Heart right ventricle (tissue), 16 donors: ENCODE measurements at regions not wholly inside any gene's neighbourhood (a gene's known extent, or its start where the extent isn't known, plus 50 kb on each side); places are given as distances from the start of the nearest gene placed in this dataset.
"Not testable (repeated sequence)": the region's sequence is repeated elsewhere in the genome, so short reads cannot be mapped to it uniquely, and the experiment has no call there.

ENCODE experiments used
- ATAC-seq, 8 donors: fragments of 200-7000 bp; cut with Tn5 transposase; one replicate each; pipeline ENCODE4 v1.9.1; 2020; ENCODE audit warnings: mild to moderate bottlenecking in 8 of 8, moderate library complexity in 8 of 8, moderate number of reproducible peaks in 1 of 8
- DNase-seq, 2 donors: peaks; one replicate each; pipeline ENCODE4 v3.0.0-alpha.2; 2020
- H3K27ac ChIP-seq, 10 donors: fragments of 200-600 bp; sonication (generic) in 2 of 10; one replicate each; pipeline versions ENCODE4 v1.5.0 to v1.8.0; 2020 to 2022; ENCODE audit warnings: mild to moderate bottlenecking in 3 of 10
- H3K27me3 ChIP-seq, 7 donors: fragments of 200-600 bp; one replicate each; pipeline ENCODE4 v1.8.0; 2021 to 2022; ENCODE audit warnings: mild to moderate bottlenecking in 2 of 7
- H3K36me3 ChIP-seq, 9 donors: fragments of 200-600 bp; sonication (generic) in 1 of 9; one replicate each; pipeline versions ENCODE4 v1.5.0 to v1.8.0; 2020 to 2022; ENCODE audit warnings: mild to moderate bottlenecking in 2 of 9
- H3K4me1 ChIP-seq, 9 donors: fragments of 200-600 bp; sonication (generic) in 1 of 9; one replicate each; pipeline versions ENCODE4 v1.5.0 to v1.8.0; 2020 to 2022; ENCODE audit warnings: mild to moderate bottlenecking in 4 of 9
- H3K4me3 ChIP-seq, 10 donors: fragments of 200-600 bp; sonication (generic) in 2 of 10; one replicate each; pipeline versions ENCODE4 v1.5.0 to v1.8.0; 2020 to 2022; ENCODE audit warnings: mild to moderate bottlenecking in 7 of 10, moderate library complexity in 2 of 10
- H3K9me3 ChIP-seq, 11 donors: fragments of 200-600 bp in 10 of 11; sonication (generic) in 2 of 11; one replicate each; pipeline versions ENCODE4 v1.5.0 to v1.8.0; 2013 to 2022; ENCODE audit warnings: mild to moderate bottlenecking in 2 of 11, control low read depth in 1 of 11, moderate library complexity in 1 of 11
- WGBS, 2 donors: extraction: QIAGEN DNeasy Blood & Tissue Kit; methylation state at CpG; one replicate each; pipeline ENCODE4 v1.1.7; 2013; ENCODE audit warnings: inconsistent platforms in 1 of 2; 5-methylcytosine and 5-hydroxymethylcytosine counted together
- intact Hi-C, 10 donors: fragments of 100-400 bp; cut with DNase I; formaldehyde crosslinking; loops; one replicate each; pipeline versions ENCODE4 v1.11.1 to v1.14.2; 2022
- TF ChIP-seq, protein P1 (sequence below), 9 donors: fragments of 200-600 bp; sonication (generic) in 2 of 9; IDR thresholded peaks; one replicate each; pipeline versions ENCODE4 v1.5.0 to v1.8.0; 2021 to 2022; ENCODE audit warnings: antibody characterized with exemption in 9 of 9, mild to moderate bottlenecking in 5 of 9, moderate library complexity in 1 of 9
- donor health status: Arrhythmogenic right ventricular cardiomyopathy.
- donor health status: ischemic (EF 13 %, LVEDD 7.1; RV severe dilation, severe dysfunction).
- donor health status: healthy with polysubstance abuse.
- donor health status: DM: no; HTN: yes; CAD: no.
- donor health status: DM: no; HTN: no; CAD: no.
- donor health status: ischemic (EF 25% LVEDD 6.9; RV normal size, moderate dysfunction).
- donor health status: ischemic (EF 25% LVEDD 5.7; RV mildly dilated, moderate dysfunction).
- donor health status: healthy.
- donor health status: DM: yes; HTN: yes; CAD: no.
- donor health status: Ischemic cardiomyopathy.
- donor health status: ischemic (EF 35%, LVEDD 5.7; RV mildly dilated, moderate dysfunction).
- donor health status: nonischemic (EF 11% LVEDD 7.7; RV severe dilation, severe dysfunction).
- donor health status: DM: yes; HTN: yes; CAD: no.
- donor health status: PGD.
- donor health status: ischemic (EF 29% LVEDD 5.4; RV normal size, mild dysfunction).
- donor health status: nonischemic (EF 23%, LVEDD 6.1; RV moderate dilation, normal function).

DNA sequence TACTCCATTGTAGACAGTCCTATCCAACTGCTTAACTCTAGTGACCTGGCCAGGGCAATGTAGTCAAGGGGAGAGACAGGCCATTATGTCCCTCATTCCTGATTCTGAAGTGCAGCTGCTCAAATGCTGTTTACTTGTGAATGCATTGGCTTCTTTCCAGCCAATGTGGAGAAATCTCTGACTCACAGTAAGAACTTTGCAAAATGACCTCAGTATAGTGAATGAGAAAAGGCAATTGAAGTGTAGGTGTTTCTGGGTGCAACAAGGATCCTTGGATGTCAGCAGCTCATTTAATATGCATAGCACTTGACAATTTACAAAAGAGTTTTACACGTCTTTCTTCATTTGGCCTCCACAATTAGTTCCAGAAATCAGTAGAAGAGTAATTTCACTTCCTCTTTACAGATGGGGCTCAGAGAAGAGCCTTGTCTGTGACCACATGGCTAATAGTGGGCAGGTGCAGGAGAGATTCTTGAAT, 367.2 kb downstream of the OSTF1 start:
- DNase-seq (peak in 1 of 2 donors; percentile 12), ATAC-seq (peak in 7 of 8 donors; percentile 41 to 67 (median 55))
- H3K4me3 ChIP-seq: no peak overlapping the region
- H3K27me3 ChIP-seq: no peaks in the 10 kb centered on the region
- TF ChIP-seq, protein P1, sequence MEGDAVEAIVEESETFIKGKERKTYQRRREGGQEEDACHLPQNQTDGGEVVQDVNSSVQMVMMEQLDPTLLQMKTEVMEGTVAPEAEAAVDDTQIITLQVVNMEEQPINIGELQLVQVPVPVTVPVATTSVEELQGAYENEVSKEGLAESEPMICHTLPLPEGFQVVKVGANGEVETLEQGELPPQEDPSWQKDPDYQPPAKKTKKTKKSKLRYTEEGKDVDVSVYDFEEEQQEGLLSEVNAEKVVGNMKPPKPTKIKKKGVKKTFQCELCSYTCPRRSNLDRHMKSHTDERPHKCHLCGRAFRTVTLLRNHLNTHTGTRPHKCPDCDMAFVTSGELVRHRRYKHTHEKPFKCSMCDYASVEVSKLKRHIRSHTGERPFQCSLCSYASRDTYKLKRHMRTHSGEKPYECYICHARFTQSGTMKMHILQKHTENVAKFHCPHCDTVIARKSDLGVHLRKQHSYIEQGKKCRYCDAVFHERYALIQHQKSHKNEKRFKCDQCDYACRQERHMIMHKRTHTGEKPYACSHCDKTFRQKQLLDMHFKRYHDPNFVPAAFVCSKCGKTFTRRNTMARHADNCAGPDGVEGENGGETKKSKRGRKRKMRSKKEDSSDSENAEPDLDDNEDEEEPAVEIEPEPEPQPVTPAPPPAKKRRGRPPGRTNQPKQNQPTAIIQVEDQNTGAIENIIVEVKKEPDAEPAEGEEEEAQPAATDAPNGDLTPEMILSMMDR (IDR thresholded peaks at IDR 0.05): no peak
- 40 to 47% methylated on average over 1 of the region's 1 CpG for WGBS, 2 donors
- peak overlapping the region in 2 of 10 donors; percentile 3 to 59 for H3K27ac ChIP-seq
- H3K9me3 ChIP-seq: no peaks in the 10 kb centered on the region
- intact Hi-C loops: loop anchor here in 1 of 10 donors (10.0 kb wide), 1 partner anchor 121 kb away; no protein-coding TSS in a partner anchor
- H3K4me1 ChIP-seq: peaks cover 4 to 41% (median 15%) of the 10 kb centered on the region in 9 donors
- no peaks in the 10 kb centered on the region for H3K36me3 ChIP-seq

DNA sequence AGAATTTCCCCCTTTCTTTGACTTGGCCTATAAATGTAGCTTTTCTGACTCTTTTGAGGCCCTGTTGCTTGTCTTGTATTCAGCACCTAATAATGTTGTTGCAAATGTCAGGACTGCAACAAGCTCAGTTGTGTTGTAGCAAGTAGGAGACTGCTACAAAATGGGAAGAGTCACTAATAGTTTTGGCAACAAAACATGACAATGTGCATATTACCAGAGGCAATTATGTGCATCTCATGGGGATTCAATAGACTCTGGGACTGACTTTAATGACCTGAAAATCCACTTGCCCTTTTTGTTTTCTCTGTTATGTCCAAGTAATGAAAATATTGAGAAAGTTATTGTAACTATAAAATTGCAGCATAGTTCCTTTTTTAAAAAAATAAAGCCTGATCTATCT, 368.4 kb downstream of the OSTF1 start:
- H3K9me3 ChIP-seq: no peaks in the 10 kb centered on the region
- no peaks in the 10 kb centered on the region for H3K27me3 ChIP-seq
- H3K4me3 ChIP-seq: no peak overlapping the region
- no peak overlapping the region for H3K27ac ChIP-seq
- ATAC-seq (no peak), DNase-seq (no peak)
- peaks cover 1 to 29% (median 8%) of the 10 kb centered on the region in 9 donors for H3K4me1 ChIP-seq
- H3K36me3 ChIP-seq: no peaks in the 10 kb centered on the region
- TF ChIP-seq, protein P1 (IDR thresholded peaks at IDR 0.05): no peak
- intact Hi-C loops: loop anchor here in 1 of 10 donors (10.0 kb wide), 1 partner anchor 122 kb away; no protein-coding TSS in a partner anchor

DNA sequence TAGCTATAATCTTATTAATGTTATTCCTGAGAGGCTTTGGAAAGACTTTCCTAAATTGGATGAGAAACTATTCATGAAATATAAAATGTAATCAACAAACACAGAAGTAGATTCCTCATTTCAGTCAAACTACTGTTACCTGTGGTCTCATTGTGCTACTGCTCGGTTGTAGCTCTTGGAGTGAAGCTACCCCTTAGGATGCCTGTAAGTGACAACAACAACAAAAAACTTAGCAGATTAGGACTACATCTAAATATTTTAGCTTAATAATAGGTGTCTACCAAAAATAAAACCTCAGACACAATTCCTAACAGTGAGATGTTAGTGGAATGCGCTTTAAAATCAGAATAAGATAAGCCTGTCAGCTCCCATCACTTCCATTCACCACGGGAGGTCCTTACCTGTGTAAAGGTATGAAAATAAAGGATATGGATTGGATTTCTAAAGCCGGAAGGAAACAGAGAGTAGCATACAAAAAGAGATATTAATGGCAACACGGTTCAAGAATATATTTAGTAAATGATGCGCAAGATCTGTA, 369.2 kb downstream of the OSTF1 start:
- Histone ChIP-seq H3K9me3 (no peaks in the 10 kb centered on the region), H3K4me3 (no peak overlapping the region), H3K36me3 (no peaks in the 10 kb centered on the region), H3K27ac (no peak overlapping the region), H3K27me3 (no peaks in the 10 kb centered on the region), H3K4me1 (peaks cover 0 to 23% (median under 1%) of the 10 kb centered on the region in 9 donors)
- ATAC-seq (no peak), DNase-seq (no peak)
- TF ChIP-seq, protein P1 (IDR thresholded peaks at IDR 0.05): no peak
- 78 to 79% methylated on average over 6 of the region's 6 CpGs for WGBS, 2 donors
- intact Hi-C loops: loop anchor here in 1 of 10 donors (10.0 kb wide), 1 partner anchor 123 kb away; no protein-coding TSS in a partner anchor

DNA sequence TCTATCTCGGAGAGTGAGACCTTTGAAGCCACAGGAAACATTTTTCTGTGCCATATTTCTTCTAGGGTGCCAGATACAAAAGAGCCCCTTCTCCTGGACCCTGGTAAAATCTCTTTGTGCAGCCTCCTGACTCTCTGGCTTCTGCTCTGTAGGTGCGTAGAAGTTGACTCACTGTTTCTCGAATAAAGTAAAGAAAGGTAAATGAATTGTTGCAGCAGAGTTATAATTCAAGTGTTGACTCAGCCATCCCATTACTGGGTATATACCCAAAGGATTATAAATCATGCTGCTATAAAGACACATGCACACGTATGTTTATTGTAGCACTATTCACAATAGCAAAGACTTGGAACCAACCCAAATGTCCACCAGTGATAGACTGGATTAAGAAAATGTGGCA, 371.0 kb downstream of the OSTF1 start:
- H3K27me3 ChIP-seq, ATAC-seq, H3K4me3 ChIP-seq, DNase-seq, H3K27ac ChIP-seq, H3K9me3 ChIP-seq, H3K36me3 ChIP-seq: not testable (repeated sequence)
- intact Hi-C loops: loop anchor here in 1 of 10 donors (10.0 kb wide), 1 partner anchor 125 kb away; no protein-coding TSS in a partner anchor
- H3K4me1 ChIP-seq: peaks cover 0 to 23% (median 0%) of the 10 kb centered on the region in 9 donors
- WGBS, 2 donors: 68 to 69% methylated on average over 4 of the region's 4 CpGs

DNA sequence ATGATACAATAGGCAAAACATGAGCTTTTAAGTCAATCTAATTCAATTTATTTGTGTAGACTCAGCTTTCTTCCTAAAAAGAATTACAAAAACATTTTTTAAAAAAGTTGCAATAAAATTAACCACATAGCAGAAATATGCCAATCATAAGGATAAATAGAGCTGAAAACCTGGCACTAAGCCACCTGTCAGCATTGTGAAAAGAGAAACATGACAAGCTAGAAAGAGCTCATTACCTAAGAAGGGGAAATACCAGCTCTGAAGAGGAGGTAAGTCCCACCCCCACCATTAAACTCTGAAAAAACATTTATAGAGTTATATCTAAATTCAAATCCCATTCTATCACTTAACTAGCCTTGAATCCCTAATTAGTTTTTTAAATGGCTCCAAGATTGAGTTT, 372.9 kb downstream of the OSTF1 start:
- intact Hi-C loops: no loop called here
- Histone ChIP-seq H3K4me3 (no peak overlapping the region), H3K27me3 (no peaks in the 10 kb centered on the region), H3K4me1 (peaks cover 0 to 11% (median 0%) of the 10 kb centered on the region in 9 donors), H3K9me3 (no peaks in the 10 kb centered on the region), H3K27ac (no peak overlapping the region), H3K36me3 (no peaks in the 10 kb centered on the region)
- ATAC-seq: no peak
- DNase-seq: no peak
- TF ChIP-seq, protein P1 (IDR thresholded peaks at IDR 0.05): no peak
